ENCODE measurements at regions not wholly inside any gene's neighbourhood (a gene's known extent, or its start where the extent isn't known, plus 50 kb on each side); places are given as distances from the start of the nearest gene placed in this dataset.

- Histone ChIP-seq H3K27ac (ENCODE audit: control insufficient read depth, insufficient read depth) (no peak overlapping the region), H3K9ac (ENCODE audit: control insufficient read depth, insufficient read depth, low read length) (no peak overlapping the region), H3K36me3 (ENCODE audit: control insufficient read depth in 2 of 2, insufficient read depth in 2 of 2, low read length in 1 of 2) (no peaks in the 10 kb centered on the region), H3K79me2 (ENCODE audit: control insufficient read depth, insufficient read depth, low read length) (no peaks in the 10 kb centered on the region), H3K4me2 (ENCODE audit: control insufficient read depth, insufficient read depth) (no peak overlapping the region), H4K20me1 (ENCODE audit: control insufficient read depth, insufficient read depth) (no peaks in the 10 kb centered on the region), H2AFZ (ENCODE audit: control insufficient read depth, low read depth, low read length) (no peak overlapping the region), H3K4me3 (no peak overlapping the region), H3K27me3 (replicated peaks in 1 of 2; ENCODE audit: control insufficient read depth in 2 of 2, insufficient read depth in 2 of 2, low read length in 1 of 2) (no peaks in the 10 kb centered on the region), H3K9me3 (replicated peaks; ENCODE audit: control insufficient read depth, insufficient read depth, low read length) (no peaks in the 10 kb centered on the region), H3K4me1 (ENCODE audit: control insufficient read depth, insufficient read depth, low read length) (no peaks in the 10 kb centered on the region)
- ChIA-PET POLR2A (no interaction called here), CTCF (interaction anchor here (1.1 to 1.6 kb wide), 2 partner anchors 10 to 34 kb away, joined by 3 read pairs; no protein-coding TSS in a partner anchor), RAD21 (ENCODE audit: unreplicated experiment) (interaction anchor here (1.7 kb wide), 1 partner anchor 23 kb away, joined by 5 read pairs; no protein-coding TSS in a partner anchor), SMC1A (ENCODE audit: uncharacterized antibody, unreplicated experiment) (interaction anchor here (1.6 kb wide), 1 partner anchor 27 kb away, joined by 4 read pairs; no protein-coding TSS in a partner anchor)
- no peak for FAIRE-seq
- no peak for ATAC-seq
- BruUV-seq (replicated peaks), result no TSS peak
- intact Hi-C loops (cut with micrococcal nuclease; ENCODE audit: unreplicated experiment), result no loop called here
- TF ChIP-seq JUNB (IDR thresholded peaks at IDR 0.05) (no peak), IRF5 (IDR thresholded peaks at IDR 0.05; ENCODE audit: borderline replicate concordance) (no peak), BCL11A (IDR thresholded peaks at IDR 0.05; ENCODE audit: low read depth, low read length) (no peak), POLR2AphosphoS2 (IDR thresholded peaks at IDR 0.05; ENCODE audit: low read depth, low read length) (no peak), ZNF217 (IDR thresholded peaks at IDR 0.05) (no peak), SREBF2 (IDR thresholded peaks at IDR 0.05; ENCODE audit: low read length) (no peak), HSF1 (IDR thresholded peaks at IDR 0.05; ENCODE audit: low read depth, low read length) (no peak), MAX (IDR thresholded peaks at IDR 0.05; ENCODE audit: low read depth, low read length) (no peak), PAX8 (IDR thresholded peaks at IDR 0.05) (no peak), STAT3 (IDR thresholded peaks at IDR 0.05; ENCODE audit: low read depth, low read length) (no peak), SMAD5 (IDR thresholded peaks at IDR 0.05; ENCODE audit: low read depth) (no peak), ZBED1 (IDR thresholded peaks at IDR 0.05; ENCODE audit: borderline replicate concordance) (no peak), EP300 (IDR thresholded peaks at IDR 0.05; ENCODE audit: borderline replicate concordance in 1 of 2, control insufficient read depth in 1 of 2, low read depth in 2 of 2, low read length in 2 of 2) (no peak), CBX3 (IDR thresholded peaks at IDR 0.05; ENCODE audit: borderline replicate concordance, low read depth) (no peak), POLR2A (IDR thresholded peaks at IDR 0.05; ENCODE audit: low read depth, low read length) (no peak), ZNF207 (IDR thresholded peaks at IDR 0.05; ENCODE audit: borderline replicate concordance) (no peak), ZBTB11 (CRISPR knock-in tag; IDR thresholded peaks at IDR 0.05) (no peak), MTA3 (IDR thresholded peaks at IDR 0.05; ENCODE audit: borderline replicate concordance, low read length) (no peak), CHD2 (IDR thresholded peaks at IDR 0.05; ENCODE audit: borderline replicate concordance, low read depth, low read length) (no peak), IKZF1 (conservative IDR thresholded peaks at IDR 0.05) (no peak)
- no peak for DNase-seq (ENCODE audit: low read depth, low spot score)
- 0% methylated on average over 2 of the region's 2 CpGs for WGBS (ENCODE audit: insufficient coverage, insufficient replicate concordance, low lambda C conversion rate, missing lambda C conversion rate)
- in situ Hi-C loops (cut with MboI), result no loop called here
These were observed 86.0 kb downstream of the GP2 start for GRCh38 chr16:20241321-20241720.

All from GM12878 (cell line).